Activated T-cell treated with anti-CD3 and anti-CD28 coated beads for 24 hours (primary cell): ENCODE measurements at regions not wholly inside any gene's neighbourhood (a gene's known extent, or its start where the extent isn't known, plus 50 kb on each side); places are given as distances from the start of the nearest gene placed in this dataset.
"Not testable (repeated sequence)": the region's sequence is repeated elsewhere in the genome, so short reads cannot be mapped to it uniquely, and the experiment has no call there.

ENCODE experiments used
- DNase-seq: peaks from one replicate; pipeline ENCODE4 v3.0.0-alpha.2; 2020; ENCODE audit warnings: low read depth

GRCh38 chr5:77869116-77869798, 93.1 kb upstream of the TBCA start:
- no peak for DNase-seq

- DNase-seq = no peak
These were observed 91.8 kb upstream of the TBCA start for GRCh38 chr5:77867914-77868313.

GRCh38 chr5:77867194-77867691, 91.1 kb upstream of the TBCA start:
- DNase-seq = no peak

- no peak for DNase-seq
These were observed 90.1 kb upstream of the TBCA start for GRCh38 chr5:77866198-77866597.

- DNase-seq = no peak
These were observed 88.9 kb upstream of the TBCA start for GRCh38 chr5:77864997-77865396.

GRCh38 chr5:77863181-77863580, 87.0 kb upstream of the TBCA start:
- no peak for DNase-seq

GRCh38 chr5:77861576-77861975, 85.4 kb upstream of the TBCA start:
- no peak for DNase-seq

- no peak for DNase-seq
These were observed 83.2 kb upstream of the TBCA start for GRCh38 chr5:77859306-77859705.

GRCh38 chr5:77858678-77859077, 82.5 kb upstream of the TBCA start:
- DNase-seq = not testable (repeated sequence)

GRCh38 chr5:77855369-77855768, 79.2 kb upstream of the TBCA start:
- no peak for DNase-seq

- DNase-seq = no peak
These were observed 77.3 kb upstream of the TBCA start for GRCh38 chr5:77853353-77853907.

GRCh38 chr5:77852514-77853352, 76.6 kb upstream of the TBCA start:
- peak; percentile 4 for DNase-seq

GRCh38 chr5:77852068-77852513, 76.0 kb upstream of the TBCA start:
- no peak for DNase-seq

GRCh38 chr5:77851176-77852067, 75.3 kb upstream of the TBCA start:
- DNase-seq = no peak

GRCh38 chr5:77850536-77851175, 74.5 kb upstream of the TBCA start:
- DNase-seq = no peak

GRCh38 chr5:77849308-77849900, 73.3 kb upstream of the TBCA start:
- no peak for DNase-seq

- DNase-seq = no peak
These were observed 71.7 kb upstream of the TBCA start for GRCh38 chr5:77847814-77848290.

- DNase-seq = no peak
These were observed 71.0 kb upstream of the TBCA start for GRCh38 chr5:77847129-77847460.

- no peak for DNase-seq
These were observed 70.4 kb upstream of the TBCA start for GRCh38 chr5:77846422-77847128.

GRCh38 chr5:77845324-77845646, 69.1 kb upstream of the TBCA start:
- DNase-seq = no peak
